ENCODE measurements at regions not wholly inside any gene's neighbourhood (a gene's known extent, or its start where the extent isn't known, plus 50 kb on each side); places are given as distances from the start of the nearest gene placed in this dataset.

DNA sequence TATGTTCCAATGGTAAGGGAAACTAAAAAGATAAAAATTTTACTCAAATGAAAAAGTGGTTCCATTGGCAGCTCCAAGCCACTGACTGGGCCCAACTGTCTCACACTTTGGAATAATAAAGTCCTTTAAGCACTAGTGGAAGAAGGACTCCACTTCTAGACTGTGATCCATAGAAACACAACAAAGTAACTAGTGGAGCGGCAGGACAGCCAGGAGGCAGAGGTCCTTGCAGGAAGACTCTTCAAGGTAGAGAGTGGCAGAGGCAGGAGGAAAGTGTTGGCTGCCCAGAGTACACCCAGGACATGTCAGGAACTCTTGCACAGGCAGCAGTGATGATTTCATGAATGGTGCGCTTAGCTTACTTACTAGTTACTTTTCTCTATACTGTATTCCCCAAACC, 65.0 kb upstream of the CCN6 start:
- no peak for TF ChIP-seq POLR2A (IDR thresholded peaks at IDR 0.05)
- TF ChIP-seq, protein P1, sequence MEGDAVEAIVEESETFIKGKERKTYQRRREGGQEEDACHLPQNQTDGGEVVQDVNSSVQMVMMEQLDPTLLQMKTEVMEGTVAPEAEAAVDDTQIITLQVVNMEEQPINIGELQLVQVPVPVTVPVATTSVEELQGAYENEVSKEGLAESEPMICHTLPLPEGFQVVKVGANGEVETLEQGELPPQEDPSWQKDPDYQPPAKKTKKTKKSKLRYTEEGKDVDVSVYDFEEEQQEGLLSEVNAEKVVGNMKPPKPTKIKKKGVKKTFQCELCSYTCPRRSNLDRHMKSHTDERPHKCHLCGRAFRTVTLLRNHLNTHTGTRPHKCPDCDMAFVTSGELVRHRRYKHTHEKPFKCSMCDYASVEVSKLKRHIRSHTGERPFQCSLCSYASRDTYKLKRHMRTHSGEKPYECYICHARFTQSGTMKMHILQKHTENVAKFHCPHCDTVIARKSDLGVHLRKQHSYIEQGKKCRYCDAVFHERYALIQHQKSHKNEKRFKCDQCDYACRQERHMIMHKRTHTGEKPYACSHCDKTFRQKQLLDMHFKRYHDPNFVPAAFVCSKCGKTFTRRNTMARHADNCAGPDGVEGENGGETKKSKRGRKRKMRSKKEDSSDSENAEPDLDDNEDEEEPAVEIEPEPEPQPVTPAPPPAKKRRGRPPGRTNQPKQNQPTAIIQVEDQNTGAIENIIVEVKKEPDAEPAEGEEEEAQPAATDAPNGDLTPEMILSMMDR (IDR thresholded peaks at IDR 0.05) = no peak

Measured in right lobe of liver (tissue), 4 donors.